ENCODE measurements at regions not wholly inside any gene's neighbourhood (a gene's known extent, or its start where the extent isn't known, plus 50 kb on each side); places are given as distances from the start of the nearest gene placed in this dataset.

- H3K27me3 ChIP-seq (ENCODE audit: insufficient read depth, low read depth, severe bottlenecking): no peaks in the 10 kb centered on the region
- no peak overlapping the region for H3K4me3 ChIP-seq (ENCODE audit: low read depth, low read length)
- no peaks in the 10 kb centered on the region for H3K9me3 ChIP-seq (ENCODE audit: severe bottlenecking)
- no peak for DNase-seq
- no peak for TF ChIP-seq CTCF (IDR thresholded peaks at IDR 0.05; ENCODE audit: low read depth, low read length)
- no peaks in the 10 kb centered on the region for H3K36me3 ChIP-seq
- H3K27ac ChIP-seq: no peak overlapping the region
Observed at GRCh38 chr9:12975496-12975895, 200.7 kb downstream of the LURAP1L start.

- no peak for TF ChIP-seq CTCF (IDR thresholded peaks at IDR 0.05; ENCODE audit: low read depth, low read length)
- H3K27me3 ChIP-seq (ENCODE audit: insufficient read depth, low read depth, severe bottlenecking): no peaks in the 10 kb centered on the region
- no peaks in the 10 kb centered on the region for H3K36me3 ChIP-seq
- H3K27ac ChIP-seq: no peak overlapping the region
- no peak overlapping the region for H3K4me3 ChIP-seq (ENCODE audit: low read depth, low read length)
- DNase-seq: no peak
- no peaks in the 10 kb centered on the region for H3K9me3 ChIP-seq (ENCODE audit: severe bottlenecking)
Observed at GRCh38 chr9:12980085-12980851, 205.4 kb downstream of the LURAP1L start.

GRCh38 chr9:12988258-12988657, 213.4 kb downstream of the LURAP1L start:
- H3K9me3 ChIP-seq (ENCODE audit: severe bottlenecking): no peaks in the 10 kb centered on the region

GRCh38 chr9:12989669-12990068, 214.8 kb downstream of the LURAP1L start:
- DNase-seq: no peak
- H3K27me3 ChIP-seq (ENCODE audit: insufficient read depth, low read depth, severe bottlenecking): no peaks in the 10 kb centered on the region
- H3K36me3 ChIP-seq: no peaks in the 10 kb centered on the region
- H3K27ac ChIP-seq: no peak overlapping the region
- no peak overlapping the region for H3K4me3 ChIP-seq (ENCODE audit: low read depth, low read length)
- no peaks in the 10 kb centered on the region for H3K9me3 ChIP-seq (ENCODE audit: severe bottlenecking)
- no peak for TF ChIP-seq CTCF (IDR thresholded peaks at IDR 0.05; ENCODE audit: low read depth, low read length)

More at GRCh38 chr9:12988258-12988657, 213.4 kb downstream of the LURAP1L start:
- H3K36me3 ChIP-seq: no peaks in the 10 kb centered on the region
- no peak overlapping the region for H3K27ac ChIP-seq
- no peak overlapping the region for H3K4me3 ChIP-seq (ENCODE audit: low read depth, low read length)
- no peaks in the 10 kb centered on the region for H3K27me3 ChIP-seq (ENCODE audit: insufficient read depth, low read depth, severe bottlenecking)
- DNase-seq: no peak
- no peak for TF ChIP-seq CTCF (IDR thresholded peaks at IDR 0.05; ENCODE audit: low read depth, low read length)

GRCh38 chr9:12993466-12993865, 218.6 kb downstream of the LURAP1L start:
- DNase-seq: no peak
- Histone ChIP-seq H3K36me3 (no peaks in the 10 kb centered on the region), H3K27ac (no peak overlapping the region), H3K4me3 (ENCODE audit: low read depth, low read length) (no peak overlapping the region), H3K9me3 (ENCODE audit: severe bottlenecking) (no peaks in the 10 kb centered on the region), H3K27me3 (ENCODE audit: insufficient read depth, low read depth, severe bottlenecking) (no peaks in the 10 kb centered on the region)
- TF ChIP-seq CTCF (IDR thresholded peaks at IDR 0.05; ENCODE audit: low read depth, low read length): no peak

- no peak overlapping the region for H3K4me3 ChIP-seq (ENCODE audit: low read depth, low read length)
Observed at GRCh38 chr9:12997009-12997408, 222.2 kb downstream of the LURAP1L start.

More at GRCh38 chr9:12997009-12997408, 222.2 kb downstream of the LURAP1L start:
- no peak overlapping the region for H3K27ac ChIP-seq
- H3K27me3 ChIP-seq (ENCODE audit: insufficient read depth, low read depth, severe bottlenecking): no peaks in the 10 kb centered on the region
- DNase-seq: no peak
- no peaks in the 10 kb centered on the region for H3K9me3 ChIP-seq (ENCODE audit: severe bottlenecking)
- TF ChIP-seq CTCF (IDR thresholded peaks at IDR 0.05; ENCODE audit: low read depth, low read length): no peak
- no peaks in the 10 kb centered on the region for H3K36me3 ChIP-seq

All from WERI-Rb-1 (cell line).